Aorta (tissue), 5 donors: ENCODE measurements at regions not wholly inside any gene's neighbourhood (a gene's known extent, or its start where the extent isn't known, plus 50 kb on each side); places are given as distances from the start of the nearest gene placed in this dataset.

Experiments used
- ATAC-seq: fragments of 200-7000 bp; cut with Tn5 transposase; one replicate; pipeline ENCODE4 v1.9.1; 2022; ENCODE audit warnings: moderate library complexity; ENCODE audit not compliant: low FRiP score
- DNase-seq, 2 donors: peaks; one replicate each; pipeline ENCODE4 v3.0.0-alpha.2; 2020
- H3K27ac ChIP-seq, 2 donors: one replicate each; pipeline ENCODE4 v1.5.1; 2013; ENCODE audit warnings: low read length in 2 of 2, mild to moderate bottlenecking in 2 of 2, moderate library complexity in 2 of 2, control low read depth in 1 of 2, inconsistent platforms in 1 of 2, low read depth in 1 of 2
- H3K27me3 ChIP-seq, 2 donors: one replicate each; pipeline ENCODE4 v1.6.1; 2013; ENCODE audit warnings: control low read depth in 1 of 2, low read length in 1 of 2, mild to moderate bottlenecking in 1 of 2, moderate library complexity in 1 of 2; ENCODE audit not compliant: insufficient read depth in 2 of 2, control insufficient read depth in 1 of 2
- H3K36me3 ChIP-seq, 2 donors: one replicate each; pipeline ENCODE4 v1.6.1; 2013; ENCODE audit warnings: control low read depth in 1 of 2, low read length in 1 of 2, mild to moderate bottlenecking in 1 of 2; ENCODE audit not compliant: insufficient read depth in 2 of 2, control insufficient read depth in 1 of 2
- H3K4me1 ChIP-seq, 2 donors: one replicate each; pipeline ENCODE4 v1.6.1; 2013; ENCODE audit warnings: low read length in 2 of 2, control low read depth in 1 of 2, mild to moderate bottlenecking in 1 of 2, moderate library complexity in 1 of 2; ENCODE audit not compliant: insufficient read depth in 2 of 2, control insufficient read depth in 1 of 2
- H3K4me3 ChIP-seq, 2 donors: one replicate each; pipeline ENCODE4 v1.5.1; 2013; ENCODE audit warnings: low read length in 2 of 2, control low read depth in 1 of 2, mild to moderate bottlenecking in 1 of 2
- H3K9me3 ChIP-seq: one replicate; pipeline ENCODE4 v1.6.1; 2013; ENCODE audit warnings: mild to moderate bottlenecking, low read length; ENCODE audit not compliant: control insufficient read depth
- WGBS, 2 donors: extraction: QIAGEN DNeasy Blood & Tissue Kit; methylation state at CpG; one replicate each; pipeline ENCODE4 v1.1.7; 2013; 5-methylcytosine and 5-hydroxymethylcytosine counted together
- intact Hi-C, 2 donors: fragments of 100-400 bp; cut with DNase I; formaldehyde crosslinking; loops; one replicate each; pipeline versions ENCODE4 v1.14.2 to v1.15.0; 2022
- donor health status: healthy with polysubstance abuse.
- donor health status: Bipolar disorder and iron deficiency.
- donor health status: DM: no; HTN: no; CAD: no.
- donor health status: DM: no; HTN: no; CAD: no.
- donor health status: DM: yes; HTN: yes; CAD: no.

- no peaks in the 10 kb centered on the region for H3K4me1 ChIP-seq
- no peak overlapping the region for H3K4me3 ChIP-seq
- no peaks in the 10 kb centered on the region for H3K36me3 ChIP-seq
- no peaks in the 10 kb centered on the region for H3K27me3 ChIP-seq
- no peaks in the 10 kb centered on the region for H3K9me3 ChIP-seq
- DNase-seq (no peak), ATAC-seq (no peak)
- H3K27ac ChIP-seq: no peak overlapping the region
- intact Hi-C loops: loop anchor here in 1 of 2 donors (5.0 kb wide), 1 partner anchor 594 kb away; no protein-coding TSS in a partner anchor
Observed at GRCh38 chr3:95048564-95048963, 985.7 kb downstream of the NSUN3 start.

GRCh38 chr3:95049841-95050240, 987.0 kb downstream of the NSUN3 start:
- Histone ChIP-seq H3K4me1 (no peaks in the 10 kb centered on the region), H3K27me3 (no peaks in the 10 kb centered on the region), H3K9me3 (no peaks in the 10 kb centered on the region), H3K4me3 (no peak overlapping the region), H3K36me3 (no peaks in the 10 kb centered on the region), H3K27ac (no peak overlapping the region)
- intact Hi-C loops: loop anchor here in 1 of 2 donors (5.0 kb wide), 1 partner anchor 592 kb away; no protein-coding TSS in a partner anchor
- ATAC-seq (no peak), DNase-seq (no peak)
- WGBS, 2 donors: 83% methylated on average over 1 of the region's 1 CpG

GRCh38 chr3:95055288-95055687, 992.4 kb downstream of the NSUN3 start:
- intact Hi-C loops: no loop called here
- no peak for ATAC-seq

GRCh38 chr3:95082191-95082590, 1019.3 kb downstream of the NSUN3 start:
- WGBS, 2 donors: 83 to 87% methylated on average over 3 of the region's 3 CpGs
- Histone ChIP-seq H3K9me3 (no peaks in the 10 kb centered on the region), H3K27me3 (no peaks in the 10 kb centered on the region), H3K4me1 (no peaks in the 10 kb centered on the region), H3K27ac (no peak overlapping the region), H3K4me3 (no peak overlapping the region), H3K36me3 (no peaks in the 10 kb centered on the region)
- ATAC-seq (no peak), DNase-seq (no peak)
- intact Hi-C loops: no loop called here

More at GRCh38 chr3:95055288-95055687, 992.4 kb downstream of the NSUN3 start:
- no peaks in the 10 kb centered on the region for H3K36me3 ChIP-seq
- H3K4me3 ChIP-seq: no peak overlapping the region
- no peaks in the 10 kb centered on the region for H3K4me1 ChIP-seq
- H3K27me3 ChIP-seq: no peaks in the 10 kb centered on the region
- H3K9me3 ChIP-seq: no peaks in the 10 kb centered on the region
- no peak for DNase-seq
- WGBS, 2 donors: 84 to 92% methylated on average over 2 of the region's 2 CpGs
- no peak overlapping the region for H3K27ac ChIP-seq

GRCh38 chr3:95084738-95085137, 1021.9 kb downstream of the NSUN3 start:
- no peak overlapping the region for H3K4me3 ChIP-seq

GRCh38 chr3:95088464-95088863, 1025.6 kb downstream of the NSUN3 start:
- H3K27me3 ChIP-seq: no peaks in the 10 kb centered on the region
- no peaks in the 10 kb centered on the region for H3K36me3 ChIP-seq
- no peak overlapping the region for H3K27ac ChIP-seq
- WGBS, 2 donors: 86 to 90% methylated on average over 5 of the region's 5 CpGs
- DNase-seq (no peak), ATAC-seq (no peak)
- no peaks in the 10 kb centered on the region for H3K9me3 ChIP-seq
- intact Hi-C loops: no loop called here
- H3K4me1 ChIP-seq: no peaks in the 10 kb centered on the region
- H3K4me3 ChIP-seq: no peak overlapping the region

More at GRCh38 chr3:95084738-95085137, 1021.9 kb downstream of the NSUN3 start:
- intact Hi-C loops: no loop called here
- H3K27me3 ChIP-seq: no peaks in the 10 kb centered on the region
- H3K9me3 ChIP-seq: no peaks in the 10 kb centered on the region
- no peaks in the 10 kb centered on the region for H3K36me3 ChIP-seq
- H3K4me1 ChIP-seq: no peaks in the 10 kb centered on the region
- ATAC-seq (no peak), DNase-seq (no peak)
- H3K27ac ChIP-seq: no peak overlapping the region

- no peak overlapping the region for H3K4me3 ChIP-seq
- ATAC-seq (no peak), DNase-seq (no peak)
- intact Hi-C loops: no loop called here
- no peaks in the 10 kb centered on the region for H3K4me1 ChIP-seq
- no peaks in the 10 kb centered on the region for H3K36me3 ChIP-seq
- no peaks in the 10 kb centered on the region for H3K27me3 ChIP-seq
- no peak overlapping the region for H3K27ac ChIP-seq
- WGBS, 2 donors: 28 to 29% methylated on average over 3 of the region's 3 CpGs
- no peaks in the 10 kb centered on the region for H3K9me3 ChIP-seq
Observed at GRCh38 chr3:95097493-95097892, 1034.6 kb downstream of the NSUN3 start.

- no peak overlapping the region for H3K27ac ChIP-seq
- intact Hi-C loops: no loop called here
- DNase-seq: no peak
- ATAC-seq: no peak
- no peaks in the 10 kb centered on the region for H3K36me3 ChIP-seq
- H3K9me3 ChIP-seq: no peaks in the 10 kb centered on the region
- WGBS, 2 donors: 40 to 60% methylated on average over 3 of the region's 3 CpGs
- no peaks in the 10 kb centered on the region for H3K27me3 ChIP-seq
- H3K4me1 ChIP-seq: no peaks in the 10 kb centered on the region
- H3K4me3 ChIP-seq: no peak overlapping the region
Observed at GRCh38 chr3:95120921-95121320, 1058.1 kb downstream of the NSUN3 start.

- H3K36me3 ChIP-seq: no peaks in the 10 kb centered on the region
- DNase-seq (no peak), ATAC-seq (no peak)
- H3K27ac ChIP-seq: no peak overlapping the region
- H3K9me3 ChIP-seq: no peaks in the 10 kb centered on the region
- intact Hi-C loops: no loop called here
- no peak overlapping the region for H3K4me3 ChIP-seq
- no peaks in the 10 kb centered on the region for H3K4me1 ChIP-seq
- 70 to 74% methylated on average over 5 of the region's 5 CpGs for WGBS, 2 donors
- no peaks in the 10 kb centered on the region for H3K27me3 ChIP-seq
Observed at GRCh38 chr3:95123104-95123503, 1060.2 kb downstream of the NSUN3 start.
